ENCODE measurements at regions not wholly inside any gene's neighbourhood (a gene's known extent, or its start where the extent isn't known, plus 50 kb on each side); places are given as distances from the start of the nearest gene placed in this dataset.
A peak's percentile ranks its signal among the peaks of the same experiment; 100 is the strongest.

GRCh38 chr1:116832932-116833578 is 76.7 kb upstream of the PTGFRN start:
- no peak overlapping the region for H2AFZ ChIP-seq (ENCODE audit: low read length)
- H3K9me3 ChIP-seq (ENCODE audit: control insufficient read depth, low read depth, low read length) = no peaks in the 10 kb centered on the region
- no peaks in the 10 kb centered on the region for H4K20me1 ChIP-seq (ENCODE audit: control insufficient read depth, insufficient read depth, insufficient read length)
- no peak overlapping the region for H4K5ac ChIP-seq (ENCODE audit: insufficient read length, low read depth, low read length)
- no peak overlapping the region for H3K23ac ChIP-seq (ENCODE audit: insufficient read length, low read depth, low read length)
- no peak overlapping the region for H3K9ac ChIP-seq (ENCODE audit: extremely low read depth, insufficient read length, low read length)
- H2BK12ac ChIP-seq (ENCODE audit: insufficient read length, low read depth, low read length) = no peak overlapping the region
- Mint-ChIP-seq H3K4me1 (peaks cover 54 to 60% of the 10 kb centered on the region in 2 experiments), H3K4me3 (peak overlapping the region; percentile 11 to 30; a peak in 2 of 5 replicates), H3K36me3 (ENCODE audit: insufficient read depth in 1 of 3, low read depth in 3 of 3) (peaks cover 12 to 19% (median 12%) of the 10 kb centered on the region in 3 experiments), H3K27me3 (ENCODE audit: low read depth) (no peaks in the 10 kb centered on the region), H3K27ac (peak overlapping the region; percentile 3 to 96 (median 85); a peak in 5 of 7 replicates), H3K9me3 (peaks cover 16 to 20% of the 10 kb centered on the region in 2 experiments)
- H4K91ac ChIP-seq (ENCODE audit: insufficient read length, low read depth, low read length) = no peak overlapping the region
- H2BK120ac ChIP-seq (ENCODE audit: low read depth, low read length, poor library complexity, severe bottlenecking) = no peak overlapping the region
- no peak overlapping the region for H3K4me2 ChIP-seq (ENCODE audit: insufficient read depth, insufficient read length, low read length)
- H3K79me1 ChIP-seq (ENCODE audit: insufficient read depth, low read depth, low read length, poor library complexity, severe bottlenecking) = no peaks in the 10 kb centered on the region
- DNase-seq = no peak
- H2AK5ac ChIP-seq (ENCODE audit: insufficient read length, low read length) = no peak overlapping the region
- no peak overlapping the region for H3K27ac ChIP-seq (ENCODE audit: insufficient read length, low read depth, low read length)
- no CpG with 5 or more reads among the region's 3 CpGs for WGBS (ENCODE audit: extremely low coverage, insufficient read length, low lambda C conversion rate)
- no peak overlapping the region for H3K18ac ChIP-seq (ENCODE audit: insufficient read length, low read depth, low read length)
- H4K8ac ChIP-seq (replicated peaks; ENCODE audit: insufficient read length, low read depth, low read length) = no peak overlapping the region
- no peak overlapping the region for H3K4ac ChIP-seq (ENCODE audit: low read depth, low read length)
- no peaks in the 10 kb centered on the region for H3K27me3 ChIP-seq (ENCODE audit: insufficient read depth, low read length)
- peaks cover 6% of the 10 kb centered on the region for H3K4me1 ChIP-seq (ENCODE audit: insufficient read depth, low read length)
- TF ChIP-seq, protein P1, sequence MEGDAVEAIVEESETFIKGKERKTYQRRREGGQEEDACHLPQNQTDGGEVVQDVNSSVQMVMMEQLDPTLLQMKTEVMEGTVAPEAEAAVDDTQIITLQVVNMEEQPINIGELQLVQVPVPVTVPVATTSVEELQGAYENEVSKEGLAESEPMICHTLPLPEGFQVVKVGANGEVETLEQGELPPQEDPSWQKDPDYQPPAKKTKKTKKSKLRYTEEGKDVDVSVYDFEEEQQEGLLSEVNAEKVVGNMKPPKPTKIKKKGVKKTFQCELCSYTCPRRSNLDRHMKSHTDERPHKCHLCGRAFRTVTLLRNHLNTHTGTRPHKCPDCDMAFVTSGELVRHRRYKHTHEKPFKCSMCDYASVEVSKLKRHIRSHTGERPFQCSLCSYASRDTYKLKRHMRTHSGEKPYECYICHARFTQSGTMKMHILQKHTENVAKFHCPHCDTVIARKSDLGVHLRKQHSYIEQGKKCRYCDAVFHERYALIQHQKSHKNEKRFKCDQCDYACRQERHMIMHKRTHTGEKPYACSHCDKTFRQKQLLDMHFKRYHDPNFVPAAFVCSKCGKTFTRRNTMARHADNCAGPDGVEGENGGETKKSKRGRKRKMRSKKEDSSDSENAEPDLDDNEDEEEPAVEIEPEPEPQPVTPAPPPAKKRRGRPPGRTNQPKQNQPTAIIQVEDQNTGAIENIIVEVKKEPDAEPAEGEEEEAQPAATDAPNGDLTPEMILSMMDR (conservative IDR thresholded peaks at IDR 0.05) = no peak
- no peak overlapping the region for H3K56ac ChIP-seq (ENCODE audit: insufficient read length, low read depth, low read length)
- H2BK20ac ChIP-seq (ENCODE audit: low read depth, low read length, poor library complexity, severe bottlenecking) = no peak overlapping the region
- H3T11ph ChIP-seq (ENCODE audit: low read length) = no peak overlapping the region
- no peaks in the 10 kb centered on the region for H3K23me2 ChIP-seq (ENCODE audit: insufficient read length, low read depth, low read length, poor library complexity, severe bottlenecking)
- no peak overlapping the region for H3K14ac ChIP-seq (ENCODE audit: insufficient read depth, low read length)
- H2BK15ac ChIP-seq (ENCODE audit: low read depth, low read length) = no peak overlapping the region
- no peaks in the 10 kb centered on the region for H3K79me2 ChIP-seq (ENCODE audit: insufficient read depth, low read length)
- H2BK5ac ChIP-seq (ENCODE audit: insufficient read length, low read length) = no peak overlapping the region

Data from H9 (cell line).